Adrenal gland (tissue), 9 donors: ENCODE measurements at regions not wholly inside any gene's neighbourhood (a gene's known extent, or its start where the extent isn't known, plus 50 kb on each side); places are given as distances from the start of the nearest gene placed in this dataset.

Experiments
- DNase-seq, 7 donors: peaks; one replicate each; pipeline ENCODE4 v3.0.0-alpha.2; 2019 to 2020
- H3K27ac ChIP-seq, 5 donors: fragments of 200-600 bp; sonication (generic) in 4 of 5; 1 replicate in 3 of 5; 2 replicates in 2 of 5; pipeline versions ENCODE4 v1.5.1 to v1.8.0; 2016 to 2020; ENCODE audit warnings: mild to moderate bottlenecking in 1 of 5
- H3K27me3 ChIP-seq: fragments of 200-600 bp; 2 replicates; pipeline ENCODE4 v1.8.0; 2021
- H3K36me3 ChIP-seq, 2 donors: fragments of 200-600 bp; replicated peaks in 1 of 2; 1 replicate in 1 of 2; 2 replicates in 1 of 2; pipeline versions ENCODE4 v1.5.1 to v1.8.0; 2018 to 2022
- H3K4me1 ChIP-seq, 2 donors: fragments of 200-600 bp; replicated peaks in 1 of 2; 1 replicate in 1 of 2; 2 replicates in 1 of 2; pipeline versions ENCODE4 v1.5.1 to v1.8.0; 2018 to 2021
- H3K4me3 ChIP-seq, 4 donors: fragments of 200-600 bp; sonication (generic) in 3 of 4; one replicate each; pipeline ENCODE4 v1.5.1; 2016 to 2018
- H3K9me3 ChIP-seq, 3 donors: fragments of 200-600 bp; sonication (generic) in 1 of 3; replicated peaks in 1 of 3; 1 replicate in 2 of 3; 2 replicates in 1 of 3; pipeline versions ENCODE4 v1.5.1 to v1.8.0; 2016 to 2021
- POLR2A ChIP-seq, 2 donors: fragments of 450-650 bp; IDR thresholded peaks; one replicate each; pipeline ENCODE4 v1.6.1; 2017; ENCODE audit warnings: antibody characterized with exemption in 2 of 2, mild to moderate bottlenecking in 2 of 2, moderate library complexity in 1 of 2
- whole genome bisulfite sequencing, 4 donors: extraction: QIAGEN DNeasy Blood & Tissue Kit in 2 of 4; methylation state at CpG; one replicate each; pipeline versions ENCODE4 v1.1.5 to v1.1.7; 2013 to 2017; 5-methylcytosine and 5-hydroxymethylcytosine counted together
- intact Hi-C, 2 donors: fragments of 100-400 bp; cut with DNase I; formaldehyde crosslinking; loops; one replicate each; pipeline versions ENCODE4 v1.14.1 to v1.15.0; 2022 to 2023
- TF ChIP-seq, protein P1 (sequence below), 6 experiments: fragments of 450-650 bp in 4 of 6; fragments of 200-600 bp in 2 of 6; sonication (generic) in 1 of 6; IDR thresholded peaks; 1 replicate in 5 of 6; 2 replicates in 1 of 6; pipeline versions ENCODE4 v1.5.1 to v1.8.0; 2016 to 2021; ENCODE audit warnings: antibody characterized with exemption in 6 of 6, mild to moderate bottlenecking in 2 of 6, moderate library complexity in 1 of 6
- donor health status: healthy with polysubstance abuse.
- donor health status: Bipolar disorder and iron deficiency.
- donor health status: DM: yes; HTN: yes; CAD: no.
- donor health status: DM: no; HTN: no; CAD: no.
- donor health status: DM: no; HTN: no; CAD: no.

DNA sequence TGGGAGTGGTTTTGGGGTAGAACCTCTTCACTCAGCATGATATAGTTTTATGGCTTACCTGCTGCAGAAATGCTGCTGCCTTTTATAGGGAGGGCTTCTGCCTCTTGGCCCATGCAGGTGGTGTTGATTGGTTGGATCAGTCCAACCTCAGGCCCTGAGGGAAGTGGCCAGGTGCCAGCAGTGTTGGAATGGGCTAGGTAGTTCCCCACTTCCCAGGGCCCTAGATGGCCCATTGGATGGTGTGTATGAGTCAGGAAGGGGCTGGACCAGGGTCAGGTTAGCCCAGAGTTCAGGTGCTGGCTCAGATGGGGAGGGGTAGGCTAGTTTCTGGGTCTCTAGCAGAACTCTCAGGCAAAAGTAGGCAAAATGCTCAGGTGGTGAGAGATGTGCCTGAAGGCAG is 455.5 kb downstream of the CCSER2 start:
- H3K27ac ChIP-seq, result no peak overlapping the region
- peak in 1 of 7 donors; percentile 9 for DNase-seq
- no peak for TF ChIP-seq POLR2A (IDR thresholded peaks at IDR 0.05)
- TF ChIP-seq, protein P1, sequence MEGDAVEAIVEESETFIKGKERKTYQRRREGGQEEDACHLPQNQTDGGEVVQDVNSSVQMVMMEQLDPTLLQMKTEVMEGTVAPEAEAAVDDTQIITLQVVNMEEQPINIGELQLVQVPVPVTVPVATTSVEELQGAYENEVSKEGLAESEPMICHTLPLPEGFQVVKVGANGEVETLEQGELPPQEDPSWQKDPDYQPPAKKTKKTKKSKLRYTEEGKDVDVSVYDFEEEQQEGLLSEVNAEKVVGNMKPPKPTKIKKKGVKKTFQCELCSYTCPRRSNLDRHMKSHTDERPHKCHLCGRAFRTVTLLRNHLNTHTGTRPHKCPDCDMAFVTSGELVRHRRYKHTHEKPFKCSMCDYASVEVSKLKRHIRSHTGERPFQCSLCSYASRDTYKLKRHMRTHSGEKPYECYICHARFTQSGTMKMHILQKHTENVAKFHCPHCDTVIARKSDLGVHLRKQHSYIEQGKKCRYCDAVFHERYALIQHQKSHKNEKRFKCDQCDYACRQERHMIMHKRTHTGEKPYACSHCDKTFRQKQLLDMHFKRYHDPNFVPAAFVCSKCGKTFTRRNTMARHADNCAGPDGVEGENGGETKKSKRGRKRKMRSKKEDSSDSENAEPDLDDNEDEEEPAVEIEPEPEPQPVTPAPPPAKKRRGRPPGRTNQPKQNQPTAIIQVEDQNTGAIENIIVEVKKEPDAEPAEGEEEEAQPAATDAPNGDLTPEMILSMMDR (IDR thresholded peaks at IDR 0.05), result no peak
- intact Hi-C loops, result no loop called here
- no peaks in the 10 kb centered on the region for H3K9me3 ChIP-seq
- no peaks in the 10 kb centered on the region for H3K27me3 ChIP-seq
- no peaks in the 10 kb centered on the region for H3K36me3 ChIP-seq
- no peaks in the 10 kb centered on the region for H3K4me1 ChIP-seq
- no peak overlapping the region for H3K4me3 ChIP-seq

DNA sequence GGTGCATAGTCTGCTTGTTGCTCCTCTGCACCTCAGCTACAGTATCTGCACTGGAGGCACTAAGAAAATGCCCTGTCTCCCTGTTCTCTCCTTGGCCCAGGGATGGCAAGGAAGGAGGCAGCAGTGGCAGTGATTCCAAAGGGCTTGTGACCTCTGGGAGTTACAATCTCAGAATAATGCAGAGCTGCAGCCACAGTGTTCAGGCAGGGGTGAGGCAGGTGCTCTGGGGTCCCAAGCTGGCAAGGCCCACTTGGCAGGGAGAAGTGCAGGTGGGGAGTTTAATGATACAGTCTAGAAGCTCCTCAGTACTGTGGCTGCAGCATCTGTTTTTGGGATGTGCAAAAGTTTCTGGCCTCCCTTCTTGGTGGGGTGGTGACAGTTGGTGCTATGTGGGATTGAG is 456.4 kb downstream of the CCSER2 start:
- Histone ChIP-seq H3K27ac (no peak overlapping the region), H3K4me3 (no peak overlapping the region), H3K4me1 (no peaks in the 10 kb centered on the region), H3K36me3 (no peaks in the 10 kb centered on the region), H3K9me3 (no peaks in the 10 kb centered on the region), H3K27me3 (no peaks in the 10 kb centered on the region)
- DNase-seq, result no peak
- intact Hi-C loops, result loop anchor here in 1 of 2 donors (5.0 kb wide), 1 partner anchor 1593 kb away; no protein-coding TSS in a partner anchor
- TF ChIP-seq, protein P1 (IDR thresholded peaks at IDR 0.05), result no peak
- TF ChIP-seq POLR2A (IDR thresholded peaks at IDR 0.05), result no peak

DNA sequence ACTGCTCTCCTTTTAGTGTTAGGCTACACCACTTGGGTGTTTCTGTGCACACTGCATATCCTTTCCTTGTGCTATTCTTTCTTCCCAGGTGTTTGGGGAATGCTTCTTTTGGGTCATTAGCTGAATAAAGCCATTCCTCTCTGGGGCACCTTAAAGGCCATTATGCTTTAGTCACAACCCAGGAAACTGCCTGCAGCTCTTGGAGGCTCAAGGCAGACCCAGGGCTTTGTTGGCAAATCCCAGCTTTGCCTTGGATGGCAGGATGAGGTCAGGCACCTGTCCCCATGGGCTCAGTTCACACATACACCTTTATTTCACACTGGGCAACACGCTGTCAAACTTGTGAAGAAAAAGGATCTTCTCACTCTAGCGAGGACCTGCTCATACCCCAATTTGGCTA is 460.6 kb downstream of the CCSER2 start:
- Histone ChIP-seq H3K27me3 (no peaks in the 10 kb centered on the region), H3K36me3 (no peaks in the 10 kb centered on the region), H3K27ac (no peak overlapping the region), H3K4me1 (no peaks in the 10 kb centered on the region), H3K9me3 (no peaks in the 10 kb centered on the region), H3K4me3 (no peak overlapping the region)
- no peak for DNase-seq
- 79 to 84% (median 83%) methylated on average over 2 of the region's 2 CpGs; no CpG with 5 or more reads in 1 of the 4 donors for WGBS, 4 donors
- TF ChIP-seq, protein P1 (IDR thresholded peaks at IDR 0.05), result no peak
- no peak for TF ChIP-seq POLR2A (IDR thresholded peaks at IDR 0.05)
- intact Hi-C loops, result loop anchor here in 1 of 2 donors (5.0 kb wide), 1 partner anchor 1588 kb away; no protein-coding TSS in a partner anchor

DNA sequence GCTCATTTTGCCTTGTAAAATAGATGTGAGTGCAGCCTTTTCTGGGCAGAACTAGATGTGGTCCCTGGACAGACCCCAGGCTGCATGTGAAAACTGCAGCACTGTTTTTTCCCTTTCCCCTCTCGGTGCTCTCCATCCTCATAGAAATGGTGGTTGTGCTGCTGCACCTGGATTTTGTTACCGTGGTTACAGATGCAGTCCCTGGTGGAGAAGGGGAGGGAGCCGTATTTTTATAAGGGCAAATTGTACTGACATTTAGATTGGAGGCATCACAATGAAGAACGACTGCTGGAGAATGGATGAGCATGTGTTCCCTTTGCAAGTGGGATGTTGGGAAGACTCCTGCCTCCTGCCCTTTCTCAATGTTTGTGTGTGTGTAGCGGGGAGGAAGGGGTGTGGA is 469.9 kb downstream of the CCSER2 start:
- no peak for TF ChIP-seq POLR2A (IDR thresholded peaks at IDR 0.05)
- TF ChIP-seq, protein P1 (IDR thresholded peaks at IDR 0.05), result no peak
- H3K4me1 ChIP-seq, result no peaks in the 10 kb centered on the region
- no peaks in the 10 kb centered on the region for H3K9me3 ChIP-seq
- H3K36me3 ChIP-seq, result no peaks in the 10 kb centered on the region
- no peak for DNase-seq
- intact Hi-C loops, result no loop called here
- WGBS, 4 donors, result 61 to 76% (median 69%) methylated on average over 5 of the region's 5 CpGs
- no peaks in the 10 kb centered on the region for H3K27me3 ChIP-seq
- H3K27ac ChIP-seq, result no peak overlapping the region
- H3K4me3 ChIP-seq, result no peak overlapping the region
